AG04449 (cell line): ENCODE measurements at regions not wholly inside any gene's neighbourhood (a gene's known extent, or its start where the extent isn't known, plus 50 kb on each side); places are given as distances from the start of the nearest gene placed in this dataset.

Source experiments
- CTCF ChIA-PET: fragments of 350-600 bp; formaldehyde crosslinking; extraction: SDS; loops from one replicate; lab custom pipeline; 2021; ENCODE audit warnings: antibody characterized with exemption; lab: Yijun Ruan, JAX
- POLR2A ChIA-PET: fragments of 400-600, 350-600 bp; formaldehyde crosslinking; extraction: SDS; loops from one replicate; lab custom pipeline; 2020; ENCODE audit warnings: antibody characterized with exemption, inconsistent platforms; lab: Yijun Ruan, JAX
- DNase-seq: peaks from one replicate; pipeline ENCODE4 v3.0.0-alpha.2; 2010; ENCODE audit warnings: low read depth, low spot score
- H3K4me3 ChIP-seq: 2 replicates; pipeline ENCODE4 v1.5.1; 2011; ENCODE audit warnings: low read depth, mild to moderate bottlenecking, control low read depth, low read length
- CTCF ChIP-seq: IDR thresholded peaks from one replicate; pipeline ENCODE4 v1.5.1; 2011; ENCODE audit warnings: mild to moderate bottlenecking, moderate library complexity, low read length, control low read depth, inconsistent platforms; ENCODE audit not compliant: insufficient read depth; ENCODE audit errors: missing control alignments

GRCh38 chr4:130659320-130659719 is 1563.4 kb downstream of the C4orf33 start:
- no peak for TF ChIP-seq CTCF
- no peak overlapping the region for H3K4me3 ChIP-seq
- CTCF ChIA-PET: no interaction called here
- POLR2A ChIA-PET: no interaction called here
- no peak for DNase-seq

- no peak for TF ChIP-seq CTCF
- H3K4me3 ChIP-seq: no peak overlapping the region
- POLR2A ChIA-PET: no interaction called here
- no peak for DNase-seq
- CTCF ChIA-PET: no interaction called here
Measured at GRCh38 chr4:130668859-130669258, 1572.9 kb downstream of the C4orf33 start.

- H3K4me3 ChIP-seq: no peak overlapping the region
- ChIA-PET POLR2A (no interaction called here), CTCF (no interaction called here)
- no peak for TF ChIP-seq CTCF
- no peak for DNase-seq
Measured at GRCh38 chr4:130675266-130675665, 1579.3 kb downstream of the C4orf33 start.

GRCh38 chr4:130689181-130689580 is 1593.2 kb downstream of the C4orf33 start:
- TF ChIP-seq CTCF: no peak
- no peak for DNase-seq

GRCh38 chr4:130698251-130698650 is 1602.3 kb downstream of the C4orf33 start:
- CTCF ChIA-PET: no interaction called here
- POLR2A ChIA-PET: no interaction called here
- no peak overlapping the region for H3K4me3 ChIP-seq
- no peak for TF ChIP-seq CTCF
- no peak for DNase-seq

More at GRCh38 chr4:130689181-130689580, 1593.2 kb downstream of the C4orf33 start:
- ChIA-PET POLR2A (no interaction called here), CTCF (no interaction called here)
- H3K4me3 ChIP-seq: no peak overlapping the region

GRCh38 chr4:130699004-130699403 is 1603.1 kb downstream of the C4orf33 start:
- no peak overlapping the region for H3K4me3 ChIP-seq
- no peak for TF ChIP-seq CTCF
- ChIA-PET CTCF (no interaction called here), POLR2A (no interaction called here)
- no peak for DNase-seq
